GM19043 (cell line): ENCODE measurements at regions not wholly inside any gene's neighbourhood (a gene's known extent, or its start where the extent isn't known, plus 50 kb on each side); places are given as distances from the start of the nearest gene placed in this dataset.
A peak's percentile ranks its signal among the peaks of the same experiment; 100 is the strongest.
"Not testable (repeated sequence)": the region's sequence is repeated elsewhere in the genome, so short reads cannot be mapped to it uniquely, and the experiment has no call there.

Experiments used
- ATAC-seq: cut with Tn5 transposase; IDR thresholded peaks from one replicate; pipeline ENCODE4 v1.9.1; 2021; ENCODE audit warnings: low read depth; ENCODE audit not compliant: unreplicated experiment

DNA sequence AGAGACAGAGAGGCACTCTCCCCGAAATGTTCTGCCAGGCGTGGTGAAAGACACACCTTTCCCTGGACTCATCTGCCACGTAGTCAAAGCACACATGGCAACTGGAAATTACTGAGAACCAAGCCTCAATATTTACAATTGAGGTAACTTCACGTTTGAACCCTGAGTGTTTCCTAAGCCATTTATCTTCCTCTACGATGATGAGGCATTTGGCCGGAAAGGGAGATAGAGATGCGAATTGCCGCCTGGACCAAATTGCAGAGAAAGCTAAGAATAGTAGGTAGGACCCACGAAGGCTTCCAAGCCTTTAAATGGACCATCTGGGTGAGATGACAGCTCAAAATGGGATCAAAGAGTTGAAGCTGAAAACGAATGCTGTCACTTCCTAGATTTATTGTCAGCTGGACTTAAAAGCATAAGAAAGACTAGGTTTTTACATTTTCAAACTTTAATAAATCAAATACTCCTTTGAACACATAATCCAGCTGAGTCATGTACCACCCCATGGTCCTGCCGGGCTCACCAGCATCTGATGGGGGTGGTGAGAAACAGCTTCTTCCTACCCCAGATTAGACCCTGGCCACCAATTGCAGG, 135.6 kb upstream of the LYZL2 start:
- no peak for ATAC-seq

DNA sequence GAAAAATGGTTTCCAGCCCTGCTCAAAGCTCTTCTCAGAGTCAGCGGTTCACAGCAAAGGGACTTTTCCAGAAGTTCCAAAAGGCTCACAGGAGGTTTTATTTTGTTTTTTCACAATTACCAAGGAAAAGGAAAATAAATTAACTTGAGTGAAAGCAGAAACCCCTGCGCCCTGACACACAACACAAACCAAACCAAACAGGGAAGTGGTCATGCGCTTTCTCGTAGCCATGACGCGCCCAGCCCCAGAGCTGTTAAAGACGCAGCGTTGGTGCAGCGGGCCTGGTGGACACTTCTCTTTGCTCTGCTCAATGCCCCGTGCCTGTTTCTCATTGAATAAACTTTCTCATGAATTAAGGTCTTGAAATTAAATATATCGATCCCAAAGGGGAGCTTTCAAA, 134.4 kb upstream of the LYZL2 start:
- no peak for ATAC-seq

- ATAC-seq = no peak
Measured at GRCh38 chr10:30762620-30763019, 133.1 kb upstream of the LYZL2 start.

DNA sequence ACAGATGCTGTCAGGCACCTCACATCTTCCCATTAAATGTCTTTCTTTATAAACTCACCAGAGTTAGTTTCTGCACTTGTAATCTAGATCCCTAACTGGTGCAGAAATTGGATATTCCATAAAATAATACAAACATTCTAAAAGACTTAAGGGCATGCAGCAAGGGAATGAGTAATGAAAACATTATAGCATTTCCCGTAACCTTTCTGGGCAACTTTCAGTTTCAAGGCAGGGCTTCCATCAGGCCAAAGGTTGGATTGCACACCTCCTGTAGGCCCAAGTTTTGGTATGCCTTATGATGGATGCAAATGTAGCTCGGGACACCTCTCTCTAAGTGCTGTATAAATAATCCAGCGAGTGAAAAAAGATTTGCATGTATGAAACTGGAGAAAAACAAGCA, 129.9 kb upstream of the LYZL2 start:
- no peak for ATAC-seq

DNA sequence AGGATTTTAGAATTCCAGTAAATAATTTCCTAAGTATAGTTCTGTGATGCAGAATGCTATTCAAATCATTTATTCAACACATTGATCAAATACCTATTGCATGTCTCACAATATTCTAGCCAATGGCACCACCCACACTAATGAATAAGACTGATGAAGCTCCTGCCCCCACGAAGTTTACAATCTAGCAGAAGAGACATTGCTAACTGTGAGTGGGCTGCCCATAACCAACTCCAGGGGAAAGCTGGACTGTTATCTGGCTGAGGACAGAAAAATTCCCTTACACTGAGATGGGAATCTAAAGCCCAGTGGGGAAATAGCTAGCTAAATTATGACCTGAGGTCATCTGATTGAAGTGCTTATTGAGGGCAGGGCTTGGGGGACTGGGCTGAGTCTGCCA, 128.8 kb upstream of the LYZL2 start:
- no peak for ATAC-seq

DNA sequence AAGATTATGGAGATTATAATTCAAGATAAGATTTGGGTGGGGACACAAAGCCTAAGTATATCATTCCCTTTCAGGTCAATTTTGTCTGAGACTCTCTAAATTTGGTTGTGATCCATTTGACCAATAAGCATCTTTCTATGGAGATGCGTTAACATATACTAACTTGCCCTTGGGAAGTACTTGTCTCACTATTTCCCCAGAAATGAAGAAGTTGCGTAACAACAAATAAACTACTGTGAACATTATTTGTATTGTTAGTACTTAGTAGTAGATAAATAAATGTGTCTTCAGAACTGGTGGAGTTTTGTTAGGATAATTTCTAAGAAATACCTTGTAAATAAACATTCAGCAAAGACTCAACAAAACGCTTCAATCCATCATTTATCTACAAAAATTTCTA, 127.3 kb upstream of the LYZL2 start:
- no peak for ATAC-seq

DNA sequence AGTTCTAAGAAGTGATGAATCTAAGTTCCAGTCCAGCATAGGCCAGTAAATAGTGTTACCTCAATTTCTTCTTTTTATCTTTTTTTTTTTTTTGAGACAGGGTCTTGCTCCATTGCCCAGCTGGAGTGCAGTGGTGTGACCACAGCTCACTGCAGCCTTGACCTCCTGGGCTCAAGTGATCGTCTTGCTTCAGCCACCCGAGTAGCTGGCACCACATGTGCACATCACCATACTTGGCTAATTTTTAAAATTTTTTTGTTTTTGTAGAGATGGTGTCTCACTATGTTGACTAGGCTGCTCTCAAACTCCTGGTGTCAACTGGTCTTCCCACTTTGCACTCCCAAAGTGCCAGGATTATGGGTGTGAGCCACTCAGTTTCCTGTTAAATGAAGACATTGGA, 126.6 kb upstream of the LYZL2 start:
- ATAC-seq = no peak

DNA sequence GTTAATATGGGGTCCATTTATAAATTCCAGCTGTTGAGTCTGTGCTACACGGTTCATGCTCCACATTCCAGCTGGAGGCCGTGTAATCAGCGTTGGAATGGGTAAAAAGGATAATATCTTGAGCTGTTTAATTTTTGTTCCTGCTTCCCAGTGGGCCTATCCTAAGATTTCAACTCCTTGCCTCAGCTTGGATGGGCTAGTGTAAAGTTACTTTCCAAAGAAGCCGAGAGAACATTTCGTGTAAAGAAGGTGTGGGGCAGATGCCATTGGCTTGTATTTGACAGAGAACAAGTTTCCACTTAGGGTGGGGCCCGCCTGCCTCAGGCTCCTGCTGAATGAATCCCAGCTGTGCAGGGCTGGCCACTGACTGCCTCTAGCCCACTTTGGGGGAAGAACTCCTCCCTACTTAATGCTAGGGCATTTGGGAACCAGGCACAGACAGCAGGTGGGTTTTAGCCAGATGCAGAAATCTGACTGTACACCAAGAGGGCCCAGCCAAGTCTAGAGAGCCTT, 125.9 kb upstream of the LYZL2 start:
- ATAC-seq = no peak

- no peak for ATAC-seq
Measured at GRCh38 chr10:30752481-30752881, 122.9 kb upstream of the LYZL2 start.

DNA sequence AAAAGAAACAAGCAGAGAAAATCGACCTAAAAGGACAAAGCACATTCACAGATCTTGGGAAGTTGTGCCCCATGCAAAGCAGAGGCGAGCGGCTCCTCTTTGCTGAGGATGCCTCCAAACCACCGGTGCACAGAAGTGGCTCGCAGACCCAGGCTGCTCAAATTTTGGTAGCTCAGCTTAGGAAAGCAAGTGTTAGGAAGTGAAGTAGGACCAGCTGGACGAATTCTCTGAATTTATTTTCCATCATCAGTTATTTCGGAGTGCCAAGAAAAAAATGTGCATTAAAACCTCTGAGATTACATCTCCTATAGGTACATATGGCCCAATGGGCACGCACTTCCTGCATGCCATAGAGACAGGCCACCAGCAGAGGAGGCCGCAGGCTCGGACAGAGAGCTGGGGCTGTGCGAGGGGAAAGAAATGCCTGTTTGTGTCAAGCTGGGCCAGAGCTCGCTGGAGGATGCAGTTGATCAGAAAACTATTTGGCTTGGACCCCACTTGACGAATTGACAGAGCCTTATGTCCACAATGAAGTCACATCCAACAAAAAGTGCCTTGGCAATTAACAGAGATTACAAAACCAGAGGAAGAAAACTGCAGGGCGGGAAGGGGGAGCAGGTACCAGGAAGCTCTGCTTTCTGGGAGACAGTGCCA, 122.3 kb upstream of the LYZL2 start:
- peak; percentile 61 for ATAC-seq

- ATAC-seq = peak; percentile 54
Measured at GRCh38 chr10:30750971-30751677, 121.6 kb upstream of the LYZL2 start.

GRCh38 chr10:30749385-30749784, 119.8 kb upstream of the LYZL2 start:
- ATAC-seq = no peak

- no peak for ATAC-seq
Measured at GRCh38 chr10:30748152-30748973, 118.8 kb upstream of the LYZL2 start.

DNA sequence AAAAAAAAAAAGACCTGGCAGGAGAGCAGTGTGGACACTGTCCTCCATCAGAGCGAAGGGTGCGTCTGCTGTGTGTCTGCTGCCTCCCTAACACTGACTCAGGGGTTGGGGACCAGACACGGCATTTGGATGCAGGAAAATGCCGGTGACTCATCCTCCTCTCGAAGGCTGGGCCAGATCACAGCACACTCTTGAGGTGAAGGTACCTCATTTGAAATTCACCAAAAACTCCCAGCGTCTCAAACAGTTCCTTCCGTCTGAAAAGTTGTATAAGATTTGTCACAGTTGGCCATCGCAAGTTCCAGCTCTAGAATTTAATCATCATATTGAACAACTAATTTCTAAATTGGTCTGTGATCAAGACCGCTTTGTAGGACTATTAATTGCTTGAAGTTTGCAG, 118.1 kb upstream of the LYZL2 start:
- no peak for ATAC-seq

GRCh38 chr10:30745953-30746352, 116.4 kb upstream of the LYZL2 start:
- ATAC-seq = no peak

DNA sequence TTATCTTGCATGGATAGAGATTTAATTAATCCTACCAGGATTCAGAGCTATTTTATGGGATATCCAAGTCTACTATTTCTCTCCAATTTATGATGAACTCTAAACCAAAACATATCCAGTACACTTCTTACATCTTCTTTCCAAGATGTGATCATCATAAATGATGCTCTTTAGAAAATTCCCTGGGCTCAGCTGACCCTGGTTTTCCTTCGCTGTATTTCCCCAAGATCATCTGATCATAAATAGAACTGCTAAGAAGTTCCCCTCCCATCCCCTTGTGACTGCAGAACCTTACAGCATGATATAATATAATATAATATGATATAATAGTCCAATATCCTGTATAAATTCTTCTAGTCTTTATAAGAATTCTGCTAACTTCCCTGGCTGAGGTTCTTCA, 114.6 kb upstream of the LYZL2 start:
- no peak for ATAC-seq

GRCh38 chr10:30743586-30743985, 114.0 kb upstream of the LYZL2 start:
- no peak for ATAC-seq

DNA sequence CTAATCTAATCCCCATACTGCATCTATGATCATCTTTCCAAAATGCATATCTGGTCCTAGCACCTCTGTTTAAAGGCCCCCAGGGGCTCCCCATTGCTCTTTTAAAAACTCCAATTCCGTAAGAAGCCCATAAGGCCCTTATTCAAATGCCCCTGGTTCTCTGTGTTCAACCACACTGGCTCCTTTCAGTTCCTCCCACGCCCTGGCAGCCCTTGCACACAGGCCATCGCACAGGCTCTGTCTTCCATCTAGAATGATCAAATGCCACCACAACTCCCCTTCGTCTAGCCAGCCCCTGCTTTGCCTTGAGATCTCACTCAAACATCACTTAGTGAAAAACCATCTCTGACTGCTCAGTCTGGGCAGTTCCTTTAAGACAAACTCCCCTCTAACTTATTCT, 112.9 kb upstream of the LYZL2 start:
- ATAC-seq = peak; percentile 82

DNA sequence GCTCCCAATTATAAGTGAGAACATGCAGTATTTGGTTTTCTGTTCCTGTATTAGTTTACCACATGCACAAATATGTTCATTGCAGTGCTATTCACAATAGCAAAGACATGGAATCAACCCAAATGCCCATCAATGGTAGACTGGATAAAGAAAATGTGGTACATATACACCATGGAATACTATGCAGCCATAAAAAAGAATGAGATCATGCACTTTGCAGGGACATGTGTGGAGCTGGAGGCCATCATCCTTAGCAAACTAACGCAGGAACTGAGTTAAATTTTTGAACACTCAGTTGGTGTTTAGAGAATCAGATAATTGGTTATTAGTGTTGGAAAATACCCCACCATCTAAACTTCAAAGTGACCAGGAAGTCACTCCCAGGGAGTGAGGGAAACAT, 111.2 kb upstream of the LYZL2 start:
- ATAC-seq = not testable (repeated sequence)

DNA sequence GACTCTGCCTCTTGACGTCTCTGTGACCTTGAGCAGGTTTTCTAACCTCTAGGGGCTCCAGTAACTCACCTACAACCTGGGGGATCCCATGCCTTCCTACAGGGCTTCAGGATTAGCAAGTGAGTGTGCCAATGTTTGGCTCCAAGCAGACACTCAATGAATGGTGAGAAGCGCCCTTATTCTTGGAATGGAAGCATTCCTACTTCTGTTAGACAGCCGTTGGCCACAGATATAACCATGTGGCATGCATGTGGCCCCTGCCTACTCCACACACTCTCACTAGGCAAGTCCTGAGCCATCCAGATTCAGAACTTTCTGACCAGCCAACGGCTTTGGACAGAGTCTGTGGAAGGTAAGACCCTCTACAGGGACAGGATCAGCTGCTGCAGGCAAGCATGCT, 108.9 kb upstream of the LYZL2 start:
- no peak for ATAC-seq

DNA sequence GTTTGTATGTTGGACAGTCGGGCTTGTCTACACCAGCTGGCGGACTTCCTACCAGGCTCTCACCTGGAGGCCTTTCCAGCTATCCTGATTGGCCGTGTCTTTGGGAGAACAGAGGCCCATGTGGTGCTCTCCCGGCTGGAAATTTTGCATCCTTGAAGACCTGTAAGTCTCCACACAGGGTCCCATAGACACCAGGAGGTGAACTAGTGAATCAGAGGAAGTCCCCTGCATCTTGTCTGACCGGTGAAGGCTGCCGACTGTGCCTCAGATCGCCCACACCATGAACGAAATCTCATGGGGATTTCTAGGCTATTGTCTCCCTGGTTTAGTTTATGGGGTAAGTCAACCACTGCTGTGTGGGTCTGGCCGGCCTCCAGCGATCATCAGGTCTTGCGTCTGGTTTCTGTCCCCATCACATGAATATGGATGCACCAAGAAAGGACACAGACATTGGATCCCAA, 108.4 kb upstream of the LYZL2 start:
- ATAC-seq = no peak
